ENCODE measurements at regions not wholly inside any gene's neighbourhood (a gene's known extent, or its start where the extent isn't known, plus 50 kb on each side); places are given as distances from the start of the nearest gene placed in this dataset.

DNA sequence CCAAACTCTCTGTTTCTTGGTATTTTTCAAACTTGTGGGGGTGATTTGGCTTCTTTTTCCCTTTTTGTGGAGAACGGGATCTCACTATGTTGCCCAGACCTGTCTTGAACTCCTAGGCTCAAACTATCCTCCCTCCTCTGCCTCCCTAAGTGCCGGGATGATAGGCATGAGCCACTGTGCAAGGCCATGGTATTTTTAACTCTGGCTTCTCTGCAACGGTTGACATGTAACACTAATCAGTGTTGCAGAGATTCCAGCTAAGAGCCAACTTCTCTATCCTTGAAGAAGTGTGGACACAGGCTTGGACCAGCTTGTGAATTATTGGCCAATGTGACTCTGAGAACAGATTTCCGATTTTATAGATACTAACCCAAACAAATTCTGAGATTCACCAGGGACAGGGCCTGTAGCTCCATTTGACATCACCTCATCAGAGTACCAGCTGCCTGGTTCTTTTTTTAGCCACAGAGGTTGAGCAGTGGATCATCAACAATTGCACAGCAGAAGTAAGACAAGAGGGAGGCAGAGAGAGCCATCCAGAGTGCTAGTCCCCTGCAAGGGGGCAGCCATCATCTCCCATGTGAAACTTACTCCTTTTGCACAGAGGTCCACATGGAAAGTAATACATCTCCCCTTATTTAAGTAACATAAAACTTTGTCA lies 98.1 kb upstream of the SYNPR start:
- no peak for TF ChIP-seq SIN3A (IDR thresholded peaks at IDR 0.05; ENCODE audit: borderline replicate concordance, insufficient read depth, low read length)
- no peak for TF ChIP-seq TAF1 (IDR thresholded peaks at IDR 0.05; ENCODE audit: borderline replicate concordance, insufficient read depth, low read length)
- TF ChIP-seq, protein P1, sequence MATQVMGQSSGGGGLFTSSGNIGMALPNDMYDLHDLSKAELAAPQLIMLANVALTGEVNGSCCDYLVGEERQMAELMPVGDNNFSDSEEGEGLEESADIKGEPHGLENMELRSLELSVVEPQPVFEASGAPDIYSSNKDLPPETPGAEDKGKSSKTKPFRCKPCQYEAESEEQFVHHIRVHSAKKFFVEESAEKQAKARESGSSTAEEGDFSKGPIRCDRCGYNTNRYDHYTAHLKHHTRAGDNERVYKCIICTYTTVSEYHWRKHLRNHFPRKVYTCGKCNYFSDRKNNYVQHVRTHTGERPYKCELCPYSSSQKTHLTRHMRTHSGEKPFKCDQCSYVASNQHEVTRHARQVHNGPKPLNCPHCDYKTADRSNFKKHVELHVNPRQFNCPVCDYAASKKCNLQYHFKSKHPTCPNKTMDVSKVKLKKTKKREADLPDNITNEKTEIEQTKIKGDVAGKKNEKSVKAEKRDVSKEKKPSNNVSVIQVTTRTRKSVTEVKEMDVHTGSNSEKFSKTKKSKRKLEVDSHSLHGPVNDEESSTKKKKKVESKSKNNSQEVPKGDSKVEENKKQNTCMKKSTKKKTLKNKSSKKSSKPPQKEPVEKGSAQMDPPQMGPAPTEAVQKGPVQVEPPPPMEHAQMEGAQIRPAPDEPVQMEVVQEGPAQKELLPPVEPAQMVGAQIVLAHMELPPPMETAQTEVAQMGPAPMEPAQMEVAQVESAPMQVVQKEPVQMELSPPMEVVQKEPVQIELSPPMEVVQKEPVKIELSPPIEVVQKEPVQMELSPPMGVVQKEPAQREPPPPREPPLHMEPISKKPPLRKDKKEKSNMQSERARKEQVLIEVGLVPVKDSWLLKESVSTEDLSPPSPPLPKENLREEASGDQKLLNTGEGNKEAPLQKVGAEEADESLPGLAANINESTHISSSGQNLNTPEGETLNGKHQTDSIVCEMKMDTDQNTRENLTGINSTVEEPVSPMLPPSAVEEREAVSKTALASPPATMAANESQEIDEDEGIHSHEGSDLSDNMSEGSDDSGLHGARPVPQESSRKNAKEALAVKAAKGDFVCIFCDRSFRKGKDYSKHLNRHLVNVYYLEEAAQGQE (IDR thresholded peaks at IDR 0.05; ENCODE audit: insufficient read depth in 1 of 2, low read depth in 2 of 2, low read length in 2 of 2), result no peak
- no peak for TF ChIP-seq FOXP2 (optimal IDR thresholded peaks at IDR 0.05; ENCODE audit: borderline replicate concordance, extremely low read depth, extremely low read length, insufficient read depth)
- no peak for TF ChIP-seq POLR2AphosphoS5 (IDR thresholded peaks at IDR 0.05; ENCODE audit: low read depth, low read length)

DNA sequence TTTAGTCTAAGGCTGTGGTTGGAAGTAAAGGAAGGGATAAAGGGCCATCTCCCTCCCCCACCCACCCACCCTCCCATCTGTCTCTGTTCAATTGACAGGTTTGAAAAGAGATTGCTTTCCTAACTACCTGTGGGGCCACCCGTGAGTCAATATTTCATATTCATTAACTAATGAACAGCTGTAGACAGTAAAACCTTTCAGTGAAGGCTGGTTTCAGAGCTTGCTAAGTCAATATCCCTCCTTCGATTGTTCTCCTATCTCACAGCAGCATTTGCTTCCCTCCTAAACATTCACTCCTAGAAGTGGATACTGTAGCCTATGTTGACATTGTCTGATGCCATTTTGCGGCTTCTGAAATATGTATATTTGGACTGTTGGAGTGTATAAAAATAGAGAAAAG lies 85.9 kb upstream of the SYNPR start:
- TF ChIP-seq TAF1 (IDR thresholded peaks at IDR 0.05; ENCODE audit: borderline replicate concordance, insufficient read depth, low read length) (no peak), SIN3A (IDR thresholded peaks at IDR 0.05; ENCODE audit: borderline replicate concordance, insufficient read depth, low read length) (no peak), FOXP2 (optimal IDR thresholded peaks at IDR 0.05; ENCODE audit: borderline replicate concordance, extremely low read depth, extremely low read length, insufficient read depth) (no peak), POLR2AphosphoS5 (IDR thresholded peaks at IDR 0.05; ENCODE audit: low read depth, low read length) (no peak)
- TF ChIP-seq, protein P1 (IDR thresholded peaks at IDR 0.05; ENCODE audit: insufficient read depth in 1 of 2, low read depth in 2 of 2, low read length in 2 of 2), result no peak

DNA sequence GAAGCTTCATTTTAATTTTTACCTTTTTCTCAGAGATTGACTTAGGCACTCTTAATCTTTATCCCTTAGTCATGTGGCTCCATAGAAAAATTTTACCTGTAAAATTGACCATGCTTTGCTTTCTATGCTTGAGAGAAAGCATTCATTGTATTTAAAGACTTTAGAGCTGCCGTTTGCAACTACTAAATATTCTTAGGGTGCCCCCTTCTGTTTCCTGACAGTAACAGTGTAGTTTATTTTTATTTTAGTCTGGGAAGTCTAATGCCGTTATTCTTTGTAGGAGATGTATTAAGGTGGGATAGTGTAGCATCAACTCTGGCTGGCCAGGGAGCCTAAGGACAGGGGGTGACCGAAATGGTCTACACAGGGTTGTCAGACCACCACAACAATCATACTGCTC lies 84.5 kb upstream of the SYNPR start:
- TF ChIP-seq SIN3A (IDR thresholded peaks at IDR 0.05; ENCODE audit: borderline replicate concordance, insufficient read depth, low read length) (no peak), FOXP2 (optimal IDR thresholded peaks at IDR 0.05; ENCODE audit: borderline replicate concordance, extremely low read depth, extremely low read length, insufficient read depth) (no peak), POLR2AphosphoS5 (IDR thresholded peaks at IDR 0.05; ENCODE audit: low read depth, low read length) (no peak), TAF1 (IDR thresholded peaks at IDR 0.05; ENCODE audit: borderline replicate concordance, insufficient read depth, low read length) (no peak)
- TF ChIP-seq, protein P1 (IDR thresholded peaks at IDR 0.05; ENCODE audit: insufficient read depth in 1 of 2, low read depth in 2 of 2, low read length in 2 of 2), result no peak

DNA sequence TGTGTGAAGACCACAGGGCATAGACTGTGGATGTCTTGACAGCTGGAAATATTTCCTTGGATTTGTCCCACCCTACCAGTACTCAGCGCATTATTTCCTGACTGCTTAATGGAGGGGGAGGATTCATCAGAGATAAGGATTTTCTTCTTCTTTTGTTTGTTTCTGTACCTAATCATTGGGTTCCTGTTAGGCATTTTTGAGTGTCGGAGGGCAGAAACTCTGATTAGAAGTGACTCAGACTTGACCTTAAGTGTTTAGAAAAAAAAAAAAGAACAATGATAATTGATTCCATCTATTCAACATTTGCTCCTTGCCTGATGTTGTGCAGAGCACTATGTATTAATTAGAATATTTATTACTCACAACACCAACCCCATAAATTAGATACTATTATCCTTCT lies 78.5 kb upstream of the SYNPR start:
- TF ChIP-seq, protein P1 (IDR thresholded peaks at IDR 0.05; ENCODE audit: insufficient read depth in 1 of 2, low read depth in 2 of 2, low read length in 2 of 2), result no peak
- TF ChIP-seq FOXP2 (optimal IDR thresholded peaks at IDR 0.05; ENCODE audit: borderline replicate concordance, extremely low read depth, extremely low read length, insufficient read depth) (no peak), POLR2AphosphoS5 (IDR thresholded peaks at IDR 0.05; ENCODE audit: low read depth, low read length) (no peak), TAF1 (IDR thresholded peaks at IDR 0.05; ENCODE audit: borderline replicate concordance, insufficient read depth, low read length) (no peak), SIN3A (IDR thresholded peaks at IDR 0.05; ENCODE audit: borderline replicate concordance, insufficient read depth, low read length) (no peak)
